ENCODE measurements at regions not wholly inside any gene's neighbourhood (a gene's known extent, or its start where the extent isn't known, plus 50 kb on each side); places are given as distances from the start of the nearest gene placed in this dataset.

DNA sequence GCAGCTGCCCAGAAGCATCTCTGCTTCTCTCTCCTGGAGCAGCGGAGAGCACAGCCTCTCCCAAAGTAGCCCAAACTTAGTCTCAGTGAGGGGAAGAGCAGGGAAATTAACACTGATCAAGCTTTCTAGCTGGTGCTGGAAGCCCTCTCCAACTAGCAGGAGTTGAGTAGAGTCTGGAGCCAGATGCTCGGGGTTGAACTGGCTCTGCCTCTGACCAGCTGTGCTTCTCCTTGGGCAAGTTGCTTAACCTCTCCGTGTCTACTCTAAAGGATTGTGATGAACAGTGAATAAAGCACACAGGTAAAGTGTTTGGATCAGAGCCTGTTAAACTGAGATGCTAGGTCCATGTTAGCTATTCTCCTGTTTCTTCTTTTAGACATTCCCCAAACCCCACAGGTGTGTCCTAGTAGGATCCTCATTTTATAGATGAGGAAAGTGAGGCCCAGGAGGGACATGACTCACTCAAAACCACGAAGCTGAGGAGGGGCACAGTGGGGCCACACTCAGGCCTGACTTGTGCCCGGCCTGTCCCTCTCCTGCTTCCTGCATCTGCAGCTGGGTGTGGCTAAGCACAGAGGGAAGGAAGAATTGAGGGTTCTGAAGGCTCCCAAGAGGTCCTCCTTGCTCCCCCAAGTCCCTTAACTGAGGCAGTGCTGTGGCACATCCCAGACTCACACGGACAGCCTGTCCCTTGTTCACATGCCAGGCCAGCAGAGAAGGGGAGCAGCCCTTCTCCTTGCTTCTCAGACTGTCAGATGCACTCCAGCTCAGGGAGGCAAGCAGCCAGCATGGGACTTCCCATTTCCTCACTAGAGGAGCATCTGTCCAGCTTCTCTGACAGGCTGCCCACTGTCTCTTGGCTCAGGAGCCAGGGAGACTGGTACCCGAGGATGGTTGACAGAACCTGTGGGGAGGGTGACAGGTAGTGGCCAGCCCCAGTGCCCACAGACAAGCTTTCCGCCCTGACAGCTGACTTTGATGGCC lies 152.0 kb upstream of the IGSF21 start:
- Histone ChIP-seq H3K9ac (ENCODE audit: low read length) (no peak overlapping the region), H3K27me3 (replicated peaks; ENCODE audit: control insufficient read depth, insufficient read depth, low read length) (peaks cover 30% of the 10 kb centered on the region), H3K36me3 (ENCODE audit: control insufficient read depth, insufficient read depth, low read length, severe bottlenecking) (no peaks in the 10 kb centered on the region), H3K9me3 (ENCODE audit: control insufficient read depth, low read length) (no peaks in the 10 kb centered on the region), H3K4me1 (ENCODE audit: control insufficient read depth, insufficient read depth, low read length) (no peaks in the 10 kb centered on the region), H3K4me3 (ENCODE audit: low read length) (no peak overlapping the region)
- DNase-seq (ENCODE audit: low read depth): no peak

DNA sequence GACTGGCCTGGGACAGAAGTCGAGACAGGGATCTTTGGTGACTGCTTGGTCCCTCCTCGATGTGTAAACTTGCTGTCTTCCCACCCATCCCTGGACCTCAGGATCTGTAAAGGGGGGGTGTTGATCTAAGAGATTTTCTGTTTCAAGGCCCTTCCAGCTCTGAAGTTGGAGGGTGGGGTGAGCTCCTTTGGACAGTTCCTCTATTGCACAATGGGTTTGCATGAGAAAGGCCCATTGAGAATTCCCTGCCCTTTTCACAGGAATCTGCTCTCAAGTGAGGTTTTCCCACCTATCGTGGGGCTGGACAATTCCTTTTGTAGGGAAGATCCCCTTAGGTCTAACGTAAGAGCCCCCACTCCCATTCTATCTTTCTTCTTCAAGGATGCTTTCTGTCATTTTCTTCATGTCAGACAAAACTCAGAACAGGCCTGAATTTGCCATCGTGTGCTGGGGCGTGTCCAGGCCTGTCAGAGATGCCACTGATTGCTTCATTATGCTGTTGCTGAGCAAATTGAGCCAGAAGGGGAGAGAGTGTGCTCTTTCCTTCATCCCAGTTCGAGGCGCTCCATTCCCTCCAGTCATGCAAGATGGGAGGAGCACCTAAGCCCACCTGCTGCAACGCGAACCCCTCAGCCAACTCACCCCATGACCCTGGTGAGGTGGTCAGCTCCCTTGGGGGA lies 149.9 kb upstream of the IGSF21 start:
- Histone ChIP-seq H3K9ac (ENCODE audit: low read length) (no peak overlapping the region), H3K36me3 (ENCODE audit: control insufficient read depth, insufficient read depth, low read length, severe bottlenecking) (no peaks in the 10 kb centered on the region), H3K27me3 (replicated peaks; ENCODE audit: control insufficient read depth, insufficient read depth, low read length) (peaks cover 32% of the 10 kb centered on the region), H3K9me3 (ENCODE audit: control insufficient read depth, low read length) (no peaks in the 10 kb centered on the region), H3K4me1 (ENCODE audit: control insufficient read depth, insufficient read depth, low read length) (no peaks in the 10 kb centered on the region), H3K4me3 (ENCODE audit: low read length) (no peak overlapping the region)
- DNase-seq (ENCODE audit: low read depth): peak; percentile 60

- no peaks in the 10 kb centered on the region for H3K9me3 ChIP-seq (ENCODE audit: control insufficient read depth, low read length)
- no peak for DNase-seq (ENCODE audit: low read depth)
- no peaks in the 10 kb centered on the region for H3K4me1 ChIP-seq (ENCODE audit: control insufficient read depth, insufficient read depth, low read length)
- peaks cover 30% of the 10 kb centered on the region for H3K27me3 ChIP-seq (replicated peaks; ENCODE audit: control insufficient read depth, insufficient read depth, low read length)
- no peaks in the 10 kb centered on the region for H3K36me3 ChIP-seq (ENCODE audit: control insufficient read depth, insufficient read depth, low read length, severe bottlenecking)
- no peak overlapping the region for H3K9ac ChIP-seq (ENCODE audit: low read length)
- H3K4me3 ChIP-seq (ENCODE audit: low read length): no peak overlapping the region
Observed at GRCh38 chr1:17958704-17959103, 148.9 kb upstream of the IGSF21 start.

- no peak for DNase-seq (ENCODE audit: low read depth)
- peaks cover 40% of the 10 kb centered on the region for H3K27me3 ChIP-seq (replicated peaks; ENCODE audit: control insufficient read depth, insufficient read depth, low read length)
Observed at GRCh38 chr1:17963513-17963912, 144.1 kb upstream of the IGSF21 start.

DNA sequence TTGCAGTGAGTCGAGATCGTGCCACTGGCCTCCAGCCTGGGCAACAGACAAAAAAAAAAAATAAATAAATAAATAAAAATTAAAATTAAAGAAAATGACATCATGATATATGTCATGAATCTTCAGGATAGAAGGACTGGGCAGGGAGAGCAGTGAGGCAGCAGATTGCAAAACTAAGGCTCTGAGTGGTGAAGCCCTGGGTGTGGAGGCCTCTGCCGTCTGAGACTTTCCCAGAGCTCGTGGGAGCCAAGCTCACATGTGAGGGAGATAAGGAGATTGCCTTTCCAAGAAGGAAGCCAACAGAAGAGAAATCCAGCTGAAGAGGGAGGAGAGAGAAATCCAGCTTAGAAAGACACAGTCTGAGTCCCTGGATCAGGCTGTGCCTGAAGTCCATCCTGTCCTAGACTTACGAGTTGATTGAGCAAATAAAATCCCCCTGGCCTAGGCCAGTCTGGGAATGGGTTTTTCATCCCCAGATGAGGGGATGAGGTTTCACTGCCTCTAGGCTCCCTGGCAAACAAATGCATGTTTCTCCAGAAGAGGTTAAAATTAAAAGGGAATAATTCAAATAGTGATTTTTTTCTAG lies 142.0 kb upstream of the IGSF21 start:
- Histone ChIP-seq H3K4me1 (ENCODE audit: control insufficient read depth, insufficient read depth, low read length) (no peaks in the 10 kb centered on the region), H3K4me3 (ENCODE audit: low read length) (no peak overlapping the region), H3K9ac (ENCODE audit: low read length) (no peak overlapping the region), H3K27me3 (replicated peaks; ENCODE audit: control insufficient read depth, insufficient read depth, low read length) (peaks cover 43% of the 10 kb centered on the region), H3K9me3 (ENCODE audit: control insufficient read depth, low read length) (no peaks in the 10 kb centered on the region), H3K36me3 (ENCODE audit: control insufficient read depth, insufficient read depth, low read length, severe bottlenecking) (no peaks in the 10 kb centered on the region)
- no peak for DNase-seq (ENCODE audit: low read depth)

More at GRCh38 chr1:17963513-17963912, 144.1 kb upstream of the IGSF21 start:
- no peak overlapping the region for H3K4me3 ChIP-seq (ENCODE audit: low read length)
- H3K9me3 ChIP-seq (ENCODE audit: control insufficient read depth, low read length): no peaks in the 10 kb centered on the region
- H3K4me1 ChIP-seq (ENCODE audit: control insufficient read depth, insufficient read depth, low read length): no peaks in the 10 kb centered on the region
- no peaks in the 10 kb centered on the region for H3K36me3 ChIP-seq (ENCODE audit: control insufficient read depth, insufficient read depth, low read length, severe bottlenecking)
- H3K9ac ChIP-seq (ENCODE audit: low read length): no peak overlapping the region

GRCh38 chr1:17966341-17966740 lies 141.3 kb upstream of the IGSF21 start:
- Histone ChIP-seq H3K36me3 (ENCODE audit: control insufficient read depth, insufficient read depth, low read length, severe bottlenecking) (no peaks in the 10 kb centered on the region), H3K4me3 (ENCODE audit: low read length) (no peak overlapping the region), H3K4me1 (ENCODE audit: control insufficient read depth, insufficient read depth, low read length) (no peaks in the 10 kb centered on the region), H3K9me3 (ENCODE audit: control insufficient read depth, low read length) (no peaks in the 10 kb centered on the region), H3K27me3 (replicated peaks; ENCODE audit: control insufficient read depth, insufficient read depth, low read length) (peaks cover 36% of the 10 kb centered on the region), H3K9ac (ENCODE audit: low read length) (no peak overlapping the region)
- no peak for DNase-seq (ENCODE audit: low read depth)

DNA sequence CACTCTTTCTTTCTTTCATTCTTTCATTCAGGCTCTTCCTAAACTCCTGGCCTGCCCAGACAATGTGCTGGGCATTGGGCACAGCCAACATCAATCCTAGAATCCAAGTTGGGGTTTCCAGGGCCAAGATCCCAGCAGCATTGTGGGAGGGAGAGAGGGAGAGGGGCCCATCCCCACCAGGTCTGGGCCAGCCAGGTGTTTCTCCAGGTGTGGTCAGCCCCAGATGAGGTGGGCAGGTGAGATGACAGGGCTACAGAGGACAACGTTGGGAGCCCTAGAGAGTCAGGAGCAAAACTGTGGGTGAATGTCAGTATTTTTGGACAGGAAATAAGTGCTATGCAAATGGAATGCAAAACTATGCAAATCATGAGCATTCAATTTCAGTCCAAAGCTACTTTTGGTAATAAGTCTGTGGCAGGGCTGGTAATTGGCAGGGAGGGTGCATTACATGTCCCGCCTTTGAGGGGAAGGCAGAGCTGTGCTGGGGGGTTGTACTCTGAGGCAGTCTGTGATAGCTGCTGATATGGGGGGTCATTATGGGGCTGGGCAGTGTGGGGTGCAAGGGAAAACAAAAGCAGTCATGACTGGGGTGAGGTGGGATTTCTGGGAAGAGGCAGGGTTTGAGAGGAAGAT lies 139.9 kb upstream of the IGSF21 start:
- Histone ChIP-seq H3K9ac (ENCODE audit: low read length) (no peak overlapping the region), H3K4me1 (ENCODE audit: control insufficient read depth, insufficient read depth, low read length) (no peaks in the 10 kb centered on the region), H3K4me3 (ENCODE audit: low read length) (no peak overlapping the region), H3K36me3 (ENCODE audit: control insufficient read depth, insufficient read depth, low read length, severe bottlenecking) (no peaks in the 10 kb centered on the region), H3K27me3 (replicated peaks; ENCODE audit: control insufficient read depth, insufficient read depth, low read length) (peaks cover 28% of the 10 kb centered on the region), H3K9me3 (ENCODE audit: control insufficient read depth, low read length) (no peaks in the 10 kb centered on the region)
- no peak for DNase-seq (ENCODE audit: low read depth)

DNA sequence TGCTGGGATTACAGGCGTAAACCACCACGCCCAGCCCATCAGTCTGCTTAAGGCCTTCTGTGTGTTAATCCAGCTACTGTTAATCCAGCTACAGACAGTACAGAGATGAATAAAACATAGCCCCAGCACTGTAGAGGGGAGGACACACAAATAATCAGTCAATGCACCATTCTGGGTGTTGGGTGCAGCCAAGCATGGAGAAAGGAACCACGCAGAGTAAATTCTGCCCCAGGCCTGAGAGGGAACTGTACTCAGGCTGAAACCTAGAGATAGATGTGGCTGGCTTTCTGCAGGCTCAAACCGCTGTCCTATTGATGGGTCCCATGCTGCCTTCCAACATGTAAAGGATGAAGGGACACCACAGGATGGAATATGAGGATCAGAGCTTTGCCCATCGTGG lies 136.8 kb upstream of the IGSF21 start:
- H3K27me3 ChIP-seq (replicated peaks; ENCODE audit: control insufficient read depth, insufficient read depth, low read length): peaks cover 34% of the 10 kb centered on the region
- no peaks in the 10 kb centered on the region for H3K4me1 ChIP-seq (ENCODE audit: control insufficient read depth, insufficient read depth, low read length)
- no peak for DNase-seq (ENCODE audit: low read depth)
- no peaks in the 10 kb centered on the region for H3K9me3 ChIP-seq (ENCODE audit: control insufficient read depth, low read length)
- H3K36me3 ChIP-seq (ENCODE audit: control insufficient read depth, insufficient read depth, low read length, severe bottlenecking): no peaks in the 10 kb centered on the region
- H3K9ac ChIP-seq (ENCODE audit: low read length): no peak overlapping the region
- H3K4me3 ChIP-seq (ENCODE audit: low read length): no peak overlapping the region

DNA sequence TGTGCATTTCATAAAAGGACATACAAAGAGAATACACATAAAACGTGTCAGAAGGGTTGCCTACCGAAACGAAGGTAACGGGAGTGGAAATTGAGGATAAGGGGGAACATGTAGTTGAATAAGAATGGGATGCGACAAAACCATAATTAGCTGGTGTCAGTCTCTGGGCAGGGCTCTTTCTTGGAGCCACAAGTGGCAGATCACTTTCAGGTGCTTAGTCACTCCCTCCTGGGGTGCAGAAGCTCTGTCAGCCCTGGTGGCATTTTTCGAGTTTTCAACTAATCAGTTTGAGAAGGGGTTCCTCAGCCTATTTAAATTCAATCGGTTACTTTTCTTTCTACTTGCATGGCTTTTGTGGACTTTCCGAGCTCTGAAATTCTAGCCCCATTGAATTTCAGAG lies 133.9 kb upstream of the IGSF21 start:
- Histone ChIP-seq H3K9ac (ENCODE audit: low read length) (no peak overlapping the region), H3K4me3 (ENCODE audit: low read length) (no peak overlapping the region), H3K9me3 (ENCODE audit: control insufficient read depth, low read length) (no peaks in the 10 kb centered on the region), H3K27me3 (replicated peaks; ENCODE audit: control insufficient read depth, insufficient read depth, low read length) (peaks cover 53% of the 10 kb centered on the region), H3K36me3 (ENCODE audit: control insufficient read depth, insufficient read depth, low read length, severe bottlenecking) (no peaks in the 10 kb centered on the region), H3K4me1 (ENCODE audit: control insufficient read depth, insufficient read depth, low read length) (no peaks in the 10 kb centered on the region)
- no peak for DNase-seq (ENCODE audit: low read depth)

GRCh38 chr1:17976854-17977253 lies 130.7 kb upstream of the IGSF21 start:
- Histone ChIP-seq H3K9ac (ENCODE audit: low read length) (no peak overlapping the region), H3K9me3 (ENCODE audit: control insufficient read depth, low read length) (no peaks in the 10 kb centered on the region), H3K4me3 (ENCODE audit: low read length) (no peak overlapping the region), H3K27me3 (replicated peaks; ENCODE audit: control insufficient read depth, insufficient read depth, low read length) (peaks cover 45% of the 10 kb centered on the region), H3K36me3 (ENCODE audit: control insufficient read depth, insufficient read depth, low read length, severe bottlenecking) (no peaks in the 10 kb centered on the region), H3K4me1 (ENCODE audit: control insufficient read depth, insufficient read depth, low read length) (no peaks in the 10 kb centered on the region)
- no peak for DNase-seq (ENCODE audit: low read depth)

- DNase-seq (ENCODE audit: low read depth): no peak
- H3K9ac ChIP-seq (ENCODE audit: low read length): no peak overlapping the region
- H3K4me1 ChIP-seq (ENCODE audit: control insufficient read depth, insufficient read depth, low read length): no peaks in the 10 kb centered on the region
- H3K4me3 ChIP-seq (ENCODE audit: low read length): no peak overlapping the region
- no peaks in the 10 kb centered on the region for H3K36me3 ChIP-seq (ENCODE audit: control insufficient read depth, insufficient read depth, low read length, severe bottlenecking)
- H3K9me3 ChIP-seq (ENCODE audit: control insufficient read depth, low read length): no peaks in the 10 kb centered on the region
- H3K27me3 ChIP-seq (replicated peaks; ENCODE audit: control insufficient read depth, insufficient read depth, low read length): peaks cover 52% of the 10 kb centered on the region
Observed at GRCh38 chr1:17978016-17978415, 129.6 kb upstream of the IGSF21 start.
